ENCODE measurements at regions not wholly inside any gene's neighbourhood (a gene's known extent, or its start where the extent isn't known, plus 50 kb on each side); places are given as distances from the start of the nearest gene placed in this dataset.

DNA sequence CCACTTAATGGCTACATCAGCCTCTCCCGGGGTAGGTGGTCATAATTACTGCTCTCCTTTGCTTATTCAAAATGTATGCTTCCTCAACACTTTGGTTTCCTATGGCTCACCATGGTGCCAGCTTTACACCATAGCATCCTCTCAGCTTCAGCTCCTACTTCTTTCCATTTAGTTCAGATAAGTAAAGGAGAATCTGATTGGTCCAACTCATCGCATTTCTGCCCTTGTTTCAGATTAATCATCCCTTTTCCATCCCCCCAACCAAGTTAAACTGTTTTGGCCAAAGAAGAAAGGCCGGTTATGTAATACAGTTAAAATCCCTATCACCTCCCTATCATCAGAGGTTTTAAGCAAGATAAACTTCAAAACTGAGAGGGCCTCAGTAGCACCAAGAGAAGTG is 130.5 kb downstream of the CETN3 start:
- ChIA-PET POLR2A (ENCODE audit: unreplicated experiment) (no interaction called here), CTCF (no interaction called here)
- no peaks in the 10 kb centered on the region for H3K79me2 ChIP-seq (ENCODE audit: low read length)

DNA sequence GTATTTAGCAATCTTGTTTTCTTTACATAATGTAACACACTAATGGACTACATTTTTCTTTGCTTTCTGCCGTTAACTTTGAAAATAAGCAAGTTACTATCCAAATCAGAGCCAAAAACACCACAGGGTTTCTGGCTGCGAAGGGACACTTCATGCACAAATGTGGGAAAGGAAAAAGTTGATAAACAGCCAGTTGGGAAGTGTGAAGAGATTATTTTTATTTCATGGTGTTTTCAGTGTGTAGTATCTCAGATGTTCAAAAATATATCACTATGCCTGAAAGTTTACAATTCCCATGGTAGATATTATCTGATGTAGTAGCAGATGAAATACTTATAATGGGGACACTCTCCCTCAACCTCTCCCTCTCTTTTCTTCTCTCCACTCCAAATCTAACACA is 135.3 kb downstream of the CETN3 start:
- no peak for TF ChIP-seq EZH2phosphoT487 (IDR thresholded peaks at IDR 0.05; ENCODE audit: borderline replicate concordance, low read length)
- no peak for TF ChIP-seq EZH2 (IDR thresholded peaks at IDR 0.05; ENCODE audit: low read length, unreplicated experiment)
- TF ChIP-seq, protein P1, sequence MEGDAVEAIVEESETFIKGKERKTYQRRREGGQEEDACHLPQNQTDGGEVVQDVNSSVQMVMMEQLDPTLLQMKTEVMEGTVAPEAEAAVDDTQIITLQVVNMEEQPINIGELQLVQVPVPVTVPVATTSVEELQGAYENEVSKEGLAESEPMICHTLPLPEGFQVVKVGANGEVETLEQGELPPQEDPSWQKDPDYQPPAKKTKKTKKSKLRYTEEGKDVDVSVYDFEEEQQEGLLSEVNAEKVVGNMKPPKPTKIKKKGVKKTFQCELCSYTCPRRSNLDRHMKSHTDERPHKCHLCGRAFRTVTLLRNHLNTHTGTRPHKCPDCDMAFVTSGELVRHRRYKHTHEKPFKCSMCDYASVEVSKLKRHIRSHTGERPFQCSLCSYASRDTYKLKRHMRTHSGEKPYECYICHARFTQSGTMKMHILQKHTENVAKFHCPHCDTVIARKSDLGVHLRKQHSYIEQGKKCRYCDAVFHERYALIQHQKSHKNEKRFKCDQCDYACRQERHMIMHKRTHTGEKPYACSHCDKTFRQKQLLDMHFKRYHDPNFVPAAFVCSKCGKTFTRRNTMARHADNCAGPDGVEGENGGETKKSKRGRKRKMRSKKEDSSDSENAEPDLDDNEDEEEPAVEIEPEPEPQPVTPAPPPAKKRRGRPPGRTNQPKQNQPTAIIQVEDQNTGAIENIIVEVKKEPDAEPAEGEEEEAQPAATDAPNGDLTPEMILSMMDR (conservative IDR thresholded peaks at IDR 0.05; ENCODE audit: low read depth, low read length), result no peak
- no peak for ATAC-seq
- Histone ChIP-seq H3K79me2 (ENCODE audit: low read length) (no peaks in the 10 kb centered on the region), H3K4me2 (ENCODE audit: low read length) (no peak overlapping the region), H2AFZ (ENCODE audit: low read length) (no peak overlapping the region), H3K27me3 (ENCODE audit: low read length) (no peaks in the 10 kb centered on the region), H3K9ac (ENCODE audit: low read length) (no peak overlapping the region), H3K4me1 (ENCODE audit: insufficient read depth, low read length) (no peaks in the 10 kb centered on the region), H3K36me3 (ENCODE audit: low read depth, low read length) (no peaks in the 10 kb centered on the region), H3K4me3 (ENCODE audit: low read length) (no peak overlapping the region), H3K27ac (ENCODE audit: low read length) (no peak overlapping the region), H3K9me3 (ENCODE audit: low read length) (no peaks in the 10 kb centered on the region), H3K9me2 (replicated peaks; ENCODE audit: low read length) (no peaks in the 10 kb centered on the region), H4K20me1 (ENCODE audit: low read length) (no peaks in the 10 kb centered on the region), H3F3A (ENCODE audit: low read length, unreplicated experiment) (no peaks in the 10 kb centered on the region)
- DNase-seq, result no peak
- BruUV-seq (replicated peaks), result no TSS peak
- intact Hi-C loops (cut with micrococcal nuclease), result no loop called here
- ChIA-PET CTCF (no interaction called here), POLR2A (ENCODE audit: unreplicated experiment) (no interaction called here)

More for the DNA sequence above, 130.5 kb downstream of the CETN3 start:
- Histone ChIP-seq H3K4me1 (ENCODE audit: insufficient read depth, low read length) (no peaks in the 10 kb centered on the region), H3K27ac (ENCODE audit: low read length) (no peak overlapping the region), H3K4me3 (ENCODE audit: low read length) (no peak overlapping the region), H3F3A (ENCODE audit: low read length, unreplicated experiment) (no peaks in the 10 kb centered on the region), H3K9ac (ENCODE audit: low read length) (no peak overlapping the region), H3K9me3 (ENCODE audit: low read length) (no peaks in the 10 kb centered on the region), H3K27me3 (ENCODE audit: low read length) (no peaks in the 10 kb centered on the region), H3K9me2 (replicated peaks; ENCODE audit: low read length) (no peaks in the 10 kb centered on the region), H2AFZ (ENCODE audit: low read length) (no peak overlapping the region), H3K36me3 (ENCODE audit: low read depth, low read length) (no peaks in the 10 kb centered on the region), H4K20me1 (ENCODE audit: low read length) (no peaks in the 10 kb centered on the region), H3K4me2 (ENCODE audit: low read length) (no peak overlapping the region)
- DNase-seq (peak; percentile 26), ATAC-seq (no peak)
- BruUV-seq (replicated peaks), result no TSS peak
- intact Hi-C loops (cut with micrococcal nuclease), result no loop called here
- TF ChIP-seq, protein P1 (conservative IDR thresholded peaks at IDR 0.05; ENCODE audit: low read depth, low read length), result no peak
- TF ChIP-seq EZH2phosphoT487 (IDR thresholded peaks at IDR 0.05; ENCODE audit: borderline replicate concordance, low read length) (no peak), EZH2 (IDR thresholded peaks at IDR 0.05; ENCODE audit: low read length, unreplicated experiment) (no peak)

DNA sequence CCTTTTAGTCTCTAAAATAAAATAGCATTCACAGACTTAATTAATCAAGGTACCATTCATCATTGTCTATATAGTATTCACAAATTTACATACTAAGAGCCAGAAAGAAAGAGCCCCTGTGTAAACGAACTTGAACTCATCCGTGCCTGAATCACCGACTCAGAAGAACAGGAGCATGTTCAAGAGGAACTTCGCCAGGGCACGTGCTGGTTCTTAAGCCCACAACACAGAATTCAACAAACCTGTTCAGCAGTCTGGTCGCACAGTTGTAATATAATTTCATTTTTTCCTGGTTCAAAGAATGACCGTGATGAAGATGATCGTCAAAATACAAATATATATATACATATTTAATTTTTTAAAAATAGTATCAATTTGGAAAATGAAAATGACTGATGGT is 141.9 kb downstream of the CETN3 start:
- H3K36me3 ChIP-seq (ENCODE audit: low read depth, low read length), result no peaks in the 10 kb centered on the region
- H2AFZ ChIP-seq (ENCODE audit: low read length), result no peak overlapping the region
- H3K9ac ChIP-seq (ENCODE audit: low read length), result no peak overlapping the region
- H3K4me1 ChIP-seq (ENCODE audit: insufficient read depth, low read length), result no peaks in the 10 kb centered on the region
- intact Hi-C loops (cut with micrococcal nuclease), result loop anchor here (10.0 kb wide), 4 partner anchors 153 to 1383 kb away; partner anchors contain the start of gene MEF2C
- TF ChIP-seq EZH2 (IDR thresholded peaks at IDR 0.05; ENCODE audit: low read length, unreplicated experiment), result no peak
- TF ChIP-seq, protein P1 (conservative IDR thresholded peaks at IDR 0.05; ENCODE audit: low read depth, low read length), result no peak
- TF ChIP-seq EZH2phosphoT487 (IDR thresholded peaks at IDR 0.05; ENCODE audit: borderline replicate concordance, low read length), result no peak
- no peak overlapping the region for H3K4me3 ChIP-seq (ENCODE audit: low read length)
- no peak for ATAC-seq
- no TSS peak for BruUV-seq (replicated peaks)
- H3K4me2 ChIP-seq (ENCODE audit: low read length), result no peak overlapping the region
- no peaks in the 10 kb centered on the region for H3K79me2 ChIP-seq (ENCODE audit: low read length)
- H3K9me2 ChIP-seq (replicated peaks; ENCODE audit: low read length), result no peaks in the 10 kb centered on the region
- no peak for DNase-seq
- CTCF ChIA-PET, result no interaction called here
- H4K20me1 ChIP-seq (ENCODE audit: low read length), result no peaks in the 10 kb centered on the region
- H3K27me3 ChIP-seq (ENCODE audit: low read length), result no peaks in the 10 kb centered on the region
- POLR2A ChIA-PET (ENCODE audit: unreplicated experiment), result no interaction called here
- no peaks in the 10 kb centered on the region for H3K9me3 ChIP-seq (ENCODE audit: low read length)
- no peak overlapping the region for H3K27ac ChIP-seq (ENCODE audit: low read length)
- H3F3A ChIP-seq (ENCODE audit: low read length, unreplicated experiment), result no peaks in the 10 kb centered on the region

Data from PC-3 (cell line).